Sciatic nerve (tissue), 2 donors: ENCODE measurements at regions not wholly inside any gene's neighbourhood (a gene's known extent, or its start where the extent isn't known, plus 50 kb on each side); places are given as distances from the start of the nearest gene placed in this dataset.

Experiments
- ATAC-seq: fragments of 200-7000 bp; cut with Tn5 transposase; one replicate; pipeline ENCODE4 v1.9.1; 2020; ENCODE audit warnings: mild to moderate bottlenecking, moderate library complexity
- DNase-seq: peaks from one replicate; pipeline ENCODE4 v3.0.0-alpha.2; 2020; ENCODE audit warnings: low spot score
- intact Hi-C: fragments of 100-400 bp; cut with DNase I; formaldehyde crosslinking; loops from one replicate; pipeline ENCODE4 v1.14.2; 2022
- donor health status: DM: no; HTN: no; CAD: no.
- donor health status: DM: no; HTN: no; CAD: no.

- DNase-seq (no peak), ATAC-seq (no peak)
- intact Hi-C loops, result no loop called here
These were observed 192.4 kb downstream of the DICER1 start for GRCh38 chr14:94964931-94965330.

- DNase-seq, result no peak
- no peak for ATAC-seq
- intact Hi-C loops, result no loop called here
These were observed 193.1 kb downstream of the DICER1 start for GRCh38 chr14:94964181-94964580.

DNA sequence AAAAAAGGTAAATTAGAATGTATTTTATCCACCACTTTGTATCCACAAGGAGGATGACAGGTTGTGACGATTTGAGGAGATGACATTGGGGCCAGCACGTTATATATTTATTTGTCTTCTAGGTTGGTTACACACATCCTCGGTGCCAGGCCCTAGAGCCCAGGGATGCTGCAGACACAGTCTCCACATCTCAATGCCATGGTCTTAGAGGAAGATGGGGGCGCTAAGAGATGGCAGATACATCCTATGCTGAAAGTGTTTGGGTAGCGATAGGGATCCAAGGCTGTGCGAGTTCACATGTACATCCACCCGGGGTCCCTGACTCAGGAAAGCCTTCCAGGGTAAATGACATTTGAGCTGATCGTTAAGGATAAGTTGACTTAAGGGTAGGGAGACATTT lies 193.1 kb upstream of the GSC start:
- DNase-seq (no peak), ATAC-seq (no peak)
- intact Hi-C loops, result no loop called here

- no peak for ATAC-seq
- intact Hi-C loops, result no loop called here
These were observed 192.3 kb upstream of the GSC start for GRCh38 chr14:94962166-94962575.

DNA sequence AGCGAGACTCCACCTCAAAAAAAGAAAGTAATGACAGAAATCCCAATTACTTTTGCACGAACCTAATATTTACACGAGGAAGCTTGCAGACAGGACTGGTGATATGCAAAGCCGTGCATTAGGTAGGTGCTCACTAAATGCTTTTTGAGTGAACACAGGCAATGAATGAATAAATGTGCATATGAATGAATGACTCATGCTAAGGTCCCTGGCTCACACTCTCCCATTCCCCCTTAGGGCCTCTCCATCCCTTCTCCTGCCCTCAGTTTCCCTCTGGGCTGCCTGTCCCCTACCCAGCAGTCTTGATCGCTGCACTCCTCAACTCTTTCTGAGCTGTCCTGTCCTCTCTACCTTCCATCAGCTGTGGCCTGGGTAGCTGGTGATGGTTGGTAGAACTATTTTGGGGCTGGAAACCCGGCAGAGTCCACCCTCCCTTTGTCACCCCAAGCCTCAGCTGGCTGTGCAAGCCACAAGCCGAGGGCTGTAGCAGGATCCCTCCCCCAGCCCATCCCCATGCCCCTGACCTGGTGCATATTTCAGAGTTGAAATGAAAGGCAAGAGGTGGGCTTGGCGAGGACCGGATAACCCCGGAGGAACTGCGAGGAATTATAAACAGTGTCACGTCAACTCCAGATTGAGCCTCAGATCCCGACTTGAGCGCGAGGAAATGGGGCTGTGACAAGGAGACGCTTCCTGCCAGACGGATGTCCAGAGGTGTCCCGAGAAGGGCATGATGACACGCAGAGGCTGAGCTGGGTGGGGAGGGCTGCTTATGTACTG lies 191.7 kb upstream of the GSC start:
- no peak for ATAC-seq
- intact Hi-C loops, result no loop called here
- DNase-seq, result no peak

More at GRCh38 chr14:94962166-94962575, 192.3 kb upstream of the GSC start:
- DNase-seq, result no peak

DNA sequence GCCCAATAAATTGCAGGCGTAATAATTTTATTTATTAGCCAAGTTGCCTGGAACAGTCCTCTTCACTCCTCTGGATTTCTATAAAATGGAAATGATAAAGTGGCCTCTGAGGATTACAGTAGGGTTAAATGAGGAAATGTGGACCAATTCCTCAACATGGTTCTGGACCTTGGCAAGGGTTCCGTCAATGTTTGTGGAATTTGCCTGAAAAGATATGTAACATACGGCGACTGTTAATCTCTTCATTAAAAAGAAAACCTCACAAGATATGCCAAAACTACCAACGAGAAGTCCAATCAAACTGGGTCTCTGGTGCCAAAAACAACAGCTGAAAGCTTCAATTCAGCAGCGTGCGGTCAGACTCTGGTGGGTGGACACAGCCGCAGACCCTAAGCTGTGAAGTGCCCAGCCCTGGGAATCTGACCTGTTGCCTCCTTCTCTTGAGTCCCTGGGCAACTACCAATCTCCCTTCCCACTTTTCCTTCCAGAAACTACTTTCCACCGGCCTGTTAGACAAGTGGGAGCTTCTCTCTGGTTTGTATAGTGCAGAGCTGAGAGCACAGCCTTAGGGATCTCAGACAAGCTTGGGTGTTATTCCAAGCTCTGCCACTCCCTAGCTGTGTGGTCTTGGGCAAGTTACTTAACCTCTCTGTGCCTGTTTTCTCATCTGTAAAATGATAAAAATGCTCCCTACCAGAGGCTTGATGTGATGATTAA lies 190.5 kb upstream of the GSC start:
- ATAC-seq, result peak; percentile 38
- no peak for DNase-seq
- intact Hi-C loops, result no loop called here

DNA sequence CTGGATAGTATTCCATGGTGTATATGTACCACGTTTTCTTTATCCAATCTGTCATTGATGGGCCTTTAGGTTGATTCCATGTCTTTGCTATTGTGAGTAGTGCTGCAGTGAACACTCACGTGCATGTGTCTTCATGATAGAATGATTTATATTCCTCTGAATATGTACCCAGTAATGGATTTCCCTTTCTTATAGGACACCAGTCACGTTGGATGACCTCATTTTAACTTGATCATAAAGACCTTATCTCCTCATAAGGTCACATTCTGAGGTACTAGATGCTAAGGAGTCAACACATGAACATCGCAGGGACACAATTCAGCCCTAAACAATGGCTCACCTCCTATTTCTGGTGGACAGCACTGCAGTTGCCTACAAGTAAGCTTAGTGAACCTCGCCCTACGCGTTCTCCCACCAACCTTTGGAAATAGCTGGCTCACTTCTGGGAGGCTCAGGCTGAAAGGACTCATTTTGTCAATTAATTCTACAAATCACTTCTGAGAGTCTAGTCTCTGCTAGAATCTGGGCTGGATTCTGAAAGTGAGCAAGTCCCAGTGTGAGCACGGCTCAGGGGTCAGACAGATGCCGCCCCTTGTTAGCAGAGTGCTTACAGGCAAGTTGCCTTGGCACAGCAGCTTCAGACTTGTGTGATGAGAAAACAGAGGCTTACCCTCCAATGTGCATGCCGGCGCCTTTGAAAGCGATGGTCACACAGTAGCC lies 183.8 kb upstream of the GSC start:
- intact Hi-C loops, result no loop called here
- ATAC-seq (no peak), DNase-seq (no peak)

DNA sequence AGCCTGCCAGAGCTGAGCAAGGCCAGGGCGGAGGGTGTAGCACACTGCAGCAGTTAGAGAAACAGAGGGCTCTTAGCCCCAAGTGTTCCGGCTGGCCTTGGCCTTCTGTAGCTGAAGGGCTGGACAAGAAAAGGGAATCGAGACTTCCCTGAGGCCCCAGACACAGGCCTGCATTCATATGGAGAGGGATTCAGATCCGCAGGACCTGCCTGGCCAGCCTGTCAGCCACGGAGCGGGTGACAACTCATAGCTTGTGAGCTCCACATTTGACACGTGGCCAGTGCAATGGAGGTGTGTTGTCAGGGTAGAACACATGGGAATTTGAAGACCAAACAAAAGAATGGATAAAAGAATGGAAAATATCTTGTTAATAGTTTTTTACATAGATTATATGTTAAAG lies 182.2 kb upstream of the GSC start:
- no peak for DNase-seq
- intact Hi-C loops, result no loop called here
- ATAC-seq, result no peak

DNA sequence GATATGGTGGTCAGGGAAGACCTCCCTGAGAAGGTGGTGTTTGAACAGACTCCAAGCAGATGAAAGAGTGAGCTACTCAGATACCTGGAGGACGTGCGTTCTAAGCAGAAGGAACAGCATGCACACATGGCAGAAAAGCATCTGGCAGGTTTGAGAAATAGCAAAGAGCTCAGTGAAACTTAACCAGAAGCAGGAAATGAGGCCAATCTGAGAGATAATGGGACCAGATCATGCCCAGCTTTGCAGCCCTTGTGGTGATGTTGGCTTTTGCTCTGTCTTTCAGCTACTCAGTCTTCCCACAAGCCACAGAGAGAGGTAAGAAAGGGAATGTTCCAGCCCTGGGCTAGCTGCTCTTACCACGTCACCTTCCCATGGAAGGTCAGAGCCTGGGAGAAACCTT lies 176.3 kb upstream of the GSC start:
- ATAC-seq (no peak), DNase-seq (no peak)
- intact Hi-C loops, result no loop called here

GRCh38 chr14:94945615-94946014 lies 175.7 kb upstream of the GSC start:
- DNase-seq, result no peak
- intact Hi-C loops, result no loop called here
- no peak for ATAC-seq

- DNase-seq (no peak), ATAC-seq (no peak)
- intact Hi-C loops, result no loop called here
These were observed 174.8 kb upstream of the GSC start for GRCh38 chr14:94944636-94945258.

- intact Hi-C loops, result no loop called here
- ATAC-seq, result no peak
- DNase-seq, result no peak
These were observed 172.7 kb upstream of the GSC start for GRCh38 chr14:94942601-94943000.

DNA sequence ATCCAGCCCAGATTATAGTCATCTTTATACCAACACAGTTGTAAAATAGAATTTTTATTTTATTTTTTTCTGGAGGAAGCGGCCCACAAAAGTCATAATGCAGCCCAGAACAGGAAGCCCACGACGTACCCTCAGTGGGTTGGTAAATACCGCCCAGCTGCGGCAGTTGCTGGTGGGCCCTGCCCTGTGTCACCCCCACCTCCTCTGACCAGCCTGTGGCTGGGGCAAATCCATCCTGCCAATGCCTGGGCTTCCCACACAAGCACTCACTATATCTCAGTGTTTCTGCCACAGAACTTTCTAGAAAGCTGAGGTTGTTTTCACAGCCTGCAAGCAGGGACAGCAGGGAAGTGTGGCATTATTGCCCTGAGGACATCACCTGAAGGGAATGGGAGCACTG lies 171.4 kb upstream of the GSC start:
- DNase-seq (no peak), ATAC-seq (no peak)
- intact Hi-C loops, result no loop called here

DNA sequence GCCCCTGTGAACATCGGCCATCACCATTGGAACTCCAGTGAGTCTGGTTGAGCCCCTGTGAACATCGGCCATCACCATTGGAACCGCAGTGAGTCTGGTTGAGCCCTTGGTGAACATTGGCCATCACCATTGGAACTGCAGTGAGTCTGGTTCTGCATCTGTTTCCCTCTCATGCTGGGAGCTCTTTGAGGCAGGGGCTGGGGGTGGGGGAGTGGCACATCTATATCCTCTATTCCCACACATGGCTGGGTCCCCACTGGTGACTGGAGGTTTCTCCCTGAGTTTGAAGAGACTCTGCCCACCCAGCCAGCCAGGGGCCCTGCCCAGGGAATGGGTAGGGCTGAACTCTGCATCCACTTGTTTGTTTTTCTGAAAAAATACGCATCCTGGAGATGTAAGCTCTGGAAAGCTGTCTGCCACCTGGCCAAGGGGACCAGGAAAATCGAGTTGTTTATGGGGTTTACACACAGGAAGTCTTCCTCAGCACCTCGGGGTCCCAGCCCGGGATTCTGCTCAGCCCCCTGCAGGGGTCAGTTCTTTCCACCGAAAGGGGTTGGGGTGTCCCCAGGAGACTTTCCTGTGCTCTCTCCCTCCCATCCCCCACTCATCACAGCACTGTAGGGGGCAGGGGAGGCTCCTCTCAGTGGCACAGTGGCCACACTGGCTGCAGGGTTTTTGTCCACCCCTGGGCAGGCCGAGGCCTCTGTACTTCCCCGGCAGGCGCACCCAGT lies 170.5 kb upstream of the GSC start:
- ATAC-seq, result no peak
- intact Hi-C loops, result no loop called here
- no peak for DNase-seq

DNA sequence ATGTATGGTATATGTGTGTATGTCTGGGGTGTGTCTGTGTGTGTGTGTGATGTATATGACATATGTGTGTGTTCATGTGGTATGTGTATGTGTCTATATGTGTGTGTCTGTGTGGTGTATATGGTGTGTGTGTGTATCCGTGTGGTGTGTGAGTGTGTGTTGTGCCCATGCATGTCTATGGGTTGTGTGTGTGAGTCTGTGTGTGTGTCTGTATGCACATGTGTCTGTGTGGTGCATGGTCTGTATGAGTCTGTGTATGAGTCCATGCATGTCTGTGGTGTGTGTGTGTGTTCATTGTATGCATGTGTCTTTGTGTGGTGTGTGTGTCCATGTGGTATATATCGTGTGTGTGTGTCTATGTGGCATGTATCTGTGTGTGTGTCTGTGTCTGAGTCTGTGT lies 168.1 kb upstream of the GSC start:
- intact Hi-C loops, result no loop called here
- no peak for ATAC-seq

DNA sequence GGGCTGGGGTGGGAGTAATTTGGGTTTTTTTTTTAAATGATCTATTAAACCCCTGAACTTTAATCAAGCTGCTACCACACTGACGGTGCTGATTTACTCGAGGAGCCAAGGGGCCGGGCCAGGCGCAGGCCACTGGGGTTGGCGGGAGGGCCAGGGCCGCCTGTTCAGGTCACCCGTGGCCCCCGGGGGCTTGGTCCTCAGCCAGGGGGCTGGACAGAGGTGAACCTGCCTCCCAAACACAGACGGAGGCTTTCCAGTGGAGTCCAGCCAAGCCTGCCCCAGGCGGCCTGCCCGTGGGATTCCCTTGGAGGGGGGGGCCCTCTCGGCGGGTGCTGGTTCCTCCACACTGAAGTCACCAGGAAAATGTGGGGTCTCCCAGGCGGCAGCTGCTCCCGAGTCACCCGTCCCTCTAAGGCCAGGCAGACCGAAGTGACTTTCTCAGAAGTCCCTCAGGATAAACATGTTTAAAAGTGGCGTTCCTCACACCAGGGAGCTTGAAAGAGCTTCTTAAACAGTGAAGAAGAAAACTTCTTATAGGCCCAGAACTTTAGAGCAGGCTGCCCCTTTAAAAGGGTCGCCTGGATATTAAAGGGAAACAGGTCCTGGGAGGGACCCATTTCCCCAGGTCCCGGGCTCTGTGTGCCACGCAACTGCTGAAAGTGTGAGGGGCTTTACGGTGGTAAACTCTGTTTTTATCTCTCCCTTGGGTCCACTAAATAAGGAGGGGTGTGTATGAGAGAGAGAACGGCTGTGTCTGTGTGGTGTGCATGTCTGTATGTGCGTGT lies 167.2 kb upstream of the GSC start:
- DNase-seq (peak; percentile 67), ATAC-seq (peak; percentile 52)
- intact Hi-C loops, result no loop called here

More for the DNA sequence above, 168.1 kb upstream of the GSC start:
- DNase-seq, result no peak

- DNase-seq (peak; percentile 77), ATAC-seq (peak; percentile 78)
- intact Hi-C loops, result no loop called here
These were observed 166.5 kb upstream of the GSC start for GRCh38 chr14:94936401-94936892.

DNA sequence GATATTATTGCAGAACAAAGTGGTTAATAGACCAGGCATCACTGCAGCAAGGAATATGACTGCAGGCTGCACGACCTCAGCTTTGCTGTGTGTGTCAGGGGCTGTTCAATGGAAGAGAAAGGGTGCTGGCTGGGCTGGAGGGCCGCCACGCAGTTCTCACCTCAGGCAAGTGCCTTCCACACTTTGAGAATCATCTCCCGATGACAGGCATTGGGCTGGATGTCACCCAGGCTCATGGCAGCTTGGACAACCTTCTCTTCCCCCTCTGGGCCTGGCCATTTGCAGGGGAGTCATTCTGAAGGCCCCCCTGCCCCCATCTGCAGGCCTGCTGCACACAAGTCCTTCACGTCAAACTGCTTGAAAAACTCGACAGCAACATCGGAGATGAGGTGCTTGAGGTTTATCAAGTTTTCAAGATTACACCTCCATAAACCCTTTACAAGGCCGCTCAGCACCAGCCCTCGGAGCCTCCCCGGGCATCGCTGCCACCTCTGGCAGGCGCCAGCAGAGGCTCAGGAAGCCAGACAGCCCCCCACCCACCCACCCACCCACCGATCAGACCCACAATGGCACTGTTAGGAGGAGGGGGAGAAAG lies 165.9 kb upstream of the GSC start:
- ATAC-seq (no peak), DNase-seq (no peak)
- intact Hi-C loops, result no loop called here
